Karpas-422 (cell line): ENCODE measurements at regions not wholly inside any gene's neighbourhood (a gene's known extent, or its start where the extent isn't known, plus 50 kb on each side); places are given as distances from the start of the nearest gene placed in this dataset.

Source experiments
- DNase-seq: peaks from one replicate; pipeline ENCODE4 v3.0.0-alpha.2; 2015
- H2AFZ ChIP-seq: fragments of 200-600 bp; sonication (generic); 2 replicates; pipeline ENCODE4 v1.6.1; 2014; ENCODE audit warnings: antibody characterized with exemption, low read length, mixed read lengths
- H3K27ac ChIP-seq: fragments of 200-600 bp; sonication (generic); 2 replicates; pipeline ENCODE4 v1.5.1; 2014; ENCODE audit warnings: mild to moderate bottlenecking, low read length, moderate library complexity
- H3K27me3 ChIP-seq: fragments of 200-600 bp; sonication (generic); 2 replicates; pipeline ENCODE4 v1.6.1; 2014; ENCODE audit warnings: low read length, mixed read lengths
- H3K36me3 ChIP-seq: fragments of 200-600 bp; sonication (generic); 2 replicates; pipeline ENCODE4 v1.6.1; 2014; ENCODE audit warnings: low read length, mixed read lengths; ENCODE audit not compliant: insufficient read depth
- H3K4me1 ChIP-seq: fragments of 200-600 bp; sonication (generic); 2 replicates; pipeline ENCODE4 v1.6.1; 2014; ENCODE audit warnings: mild to moderate bottlenecking, low read length, mixed read lengths
- H3K4me2 ChIP-seq: fragments of 200-600 bp; sonication (generic); 2 replicates; pipeline ENCODE4 v1.6.1; 2014; ENCODE audit warnings: low read length, low read depth, mild to moderate bottlenecking; ENCODE audit not compliant: poor library complexity, severe bottlenecking
- H3K4me3 ChIP-seq: fragments of 200-600 bp; sonication (generic); 2 replicates; pipeline ENCODE4 v1.5.1; 2014; ENCODE audit warnings: mild to moderate bottlenecking, antibody characterized with exemption, low read length, mixed read lengths
- H3K79me2 ChIP-seq: fragments of 200-600 bp; sonication (generic); 2 replicates; pipeline ENCODE4 v1.6.1; 2014; ENCODE audit warnings: mild to moderate bottlenecking, low read length, mixed read lengths
- H3K9ac ChIP-seq: fragments of 200-600 bp; sonication (generic); 2 replicates; pipeline ENCODE4 v1.6.0; 2014; ENCODE audit warnings: low read length
- H3K9me2 ChIP-seq: fragments of 200-600 bp; sonication (generic), shearing (Covaris generic); replicated peaks from 2 replicates; pipeline ENCODE4 v1.6.0; 2014; ENCODE audit warnings: mild to moderate bottlenecking, low read length, moderate library complexity; ENCODE audit not compliant: insufficient read depth
- H3K9me3 ChIP-seq: fragments of 300-700, 200-600 bp; sonication (generic); 2 replicates; pipeline ENCODE4 v1.6.1; 2014; ENCODE audit warnings: low read length, mixed read lengths
- H4K20me1 ChIP-seq: fragments of 200-600 bp; sonication (generic); 2 replicates; pipeline ENCODE4 v1.6.1; 2014; ENCODE audit warnings: mild to moderate bottlenecking, antibody characterized with exemption, low read length, low read depth; ENCODE audit not compliant: insufficient read depth

GRCh38 chr20:48348022-48348421, 479.8 kb downstream of the PREX1 start:
- no peak for DNase-seq
- Histone ChIP-seq H3K9me2 (no peaks in the 10 kb centered on the region), H3K4me3 (no peak overlapping the region), H3K9ac (no peak overlapping the region), H3K27me3 (no peaks in the 10 kb centered on the region), H2AFZ (no peak overlapping the region), H3K4me1 (no peaks in the 10 kb centered on the region), H3K27ac (no peak overlapping the region), H3K9me3 (no peaks in the 10 kb centered on the region), H3K36me3 (no peaks in the 10 kb centered on the region), H3K4me2 (no peak overlapping the region), H3K79me2 (no peaks in the 10 kb centered on the region), H4K20me1 (no peaks in the 10 kb centered on the region)

- H3K79me2 ChIP-seq: no peaks in the 10 kb centered on the region
- no peaks in the 10 kb centered on the region for H3K4me1 ChIP-seq
- no peak for DNase-seq
- H2AFZ ChIP-seq: no peak overlapping the region
- H4K20me1 ChIP-seq: no peaks in the 10 kb centered on the region
- H3K27me3 ChIP-seq: no peaks in the 10 kb centered on the region
- no peak overlapping the region for H3K27ac ChIP-seq
- H3K4me3 ChIP-seq: no peak overlapping the region
- H3K36me3 ChIP-seq: no peaks in the 10 kb centered on the region
- H3K9me3 ChIP-seq: no peaks in the 10 kb centered on the region
- no peak overlapping the region for H3K4me2 ChIP-seq
- no peak overlapping the region for H3K9ac ChIP-seq
- H3K9me2 ChIP-seq: no peaks in the 10 kb centered on the region
These were observed 484.8 kb downstream of the PREX1 start for GRCh38 chr20:48342822-48343513.

GRCh38 chr20:48340883-48341281, 486.9 kb downstream of the PREX1 start:
- H3K9me3 ChIP-seq: no peaks in the 10 kb centered on the region
- no peak overlapping the region for H3K4me3 ChIP-seq
- no peak overlapping the region for H3K27ac ChIP-seq
- no peaks in the 10 kb centered on the region for H3K9me2 ChIP-seq
- no peak overlapping the region for H3K4me2 ChIP-seq
- H3K9ac ChIP-seq: no peak overlapping the region
- no peaks in the 10 kb centered on the region for H3K79me2 ChIP-seq
- DNase-seq: no peak
- no peaks in the 10 kb centered on the region for H4K20me1 ChIP-seq
- H2AFZ ChIP-seq: no peak overlapping the region
- no peaks in the 10 kb centered on the region for H3K4me1 ChIP-seq
- H3K27me3 ChIP-seq: no peaks in the 10 kb centered on the region
- no peaks in the 10 kb centered on the region for H3K36me3 ChIP-seq

- Histone ChIP-seq H3K4me1 (no peaks in the 10 kb centered on the region), H3K4me3 (no peak overlapping the region), H3K9me3 (no peaks in the 10 kb centered on the region), H3K27me3 (no peaks in the 10 kb centered on the region), H3K9me2 (no peaks in the 10 kb centered on the region), H3K4me2 (no peak overlapping the region), H3K79me2 (no peaks in the 10 kb centered on the region), H3K36me3 (no peaks in the 10 kb centered on the region), H4K20me1 (no peaks in the 10 kb centered on the region), H3K27ac (no peak overlapping the region), H2AFZ (no peak overlapping the region), H3K9ac (no peak overlapping the region)
- DNase-seq: no peak
These were observed 487.6 kb downstream of the PREX1 start for GRCh38 chr20:48339986-48340882.

- H3K4me1 ChIP-seq: no peaks in the 10 kb centered on the region
- H3K4me3 ChIP-seq: no peak overlapping the region
- H3K9me3 ChIP-seq: no peaks in the 10 kb centered on the region
- H3K27me3 ChIP-seq: no peaks in the 10 kb centered on the region
- no peak overlapping the region for H3K9ac ChIP-seq
- H2AFZ ChIP-seq: no peak overlapping the region
- H3K36me3 ChIP-seq: no peaks in the 10 kb centered on the region
- H3K4me2 ChIP-seq: no peak overlapping the region
- H3K27ac ChIP-seq: no peak overlapping the region
- H4K20me1 ChIP-seq: no peaks in the 10 kb centered on the region
- DNase-seq: no peak
- no peaks in the 10 kb centered on the region for H3K79me2 ChIP-seq
- no peaks in the 10 kb centered on the region for H3K9me2 ChIP-seq
These were observed 488.4 kb downstream of the PREX1 start for GRCh38 chr20:48339190-48339985.

GRCh38 chr20:48338717-48339116, 489.1 kb downstream of the PREX1 start:
- Histone ChIP-seq H3K36me3 (no peaks in the 10 kb centered on the region), H3K4me3 (no peak overlapping the region), H3K4me1 (no peaks in the 10 kb centered on the region), H3K79me2 (no peaks in the 10 kb centered on the region), H3K9me3 (no peaks in the 10 kb centered on the region), H4K20me1 (no peaks in the 10 kb centered on the region), H3K9ac (no peak overlapping the region), H3K27ac (no peak overlapping the region), H2AFZ (no peak overlapping the region), H3K27me3 (no peaks in the 10 kb centered on the region), H3K9me2 (no peaks in the 10 kb centered on the region), H3K4me2 (no peak overlapping the region)
- DNase-seq: no peak

- Histone ChIP-seq H3K9ac (no peak overlapping the region), H3K79me2 (no peaks in the 10 kb centered on the region), H3K27me3 (no peaks in the 10 kb centered on the region), H2AFZ (no peak overlapping the region), H3K9me2 (no peaks in the 10 kb centered on the region), H3K27ac (no peak overlapping the region), H3K9me3 (no peaks in the 10 kb centered on the region), H3K4me2 (no peak overlapping the region), H3K36me3 (no peaks in the 10 kb centered on the region), H3K4me1 (no peaks in the 10 kb centered on the region), H4K20me1 (no peaks in the 10 kb centered on the region), H3K4me3 (no peak overlapping the region)
- DNase-seq: no peak
These were observed 491.2 kb downstream of the PREX1 start for GRCh38 chr20:48336597-48336996.
